Suprapubic skin (tissue), 3 donors: ENCODE measurements at regions not wholly inside any gene's neighbourhood (a gene's known extent, or its start where the extent isn't known, plus 50 kb on each side); places are given as distances from the start of the nearest gene placed in this dataset.

Source experiments
- POLR2A ChIP-seq, 2 donors: fragments of 450-650 bp; IDR thresholded peaks; one replicate each; pipeline ENCODE4 v1.6.1; 2017; ENCODE audit warnings: antibody characterized with exemption in 2 of 2, mild to moderate bottlenecking in 2 of 2, moderate library complexity in 2 of 2
- TF ChIP-seq, protein P1 (sequence below), 2 donors: fragments of 200-600 bp in 1 of 2; fragments of 450-650 bp in 1 of 2; sonication (generic) in 1 of 2; IDR thresholded peaks; one replicate each; pipeline ENCODE4 v1.5.1; 2016 to 2019; ENCODE audit warnings: antibody characterized with exemption in 2 of 2, mild to moderate bottlenecking in 1 of 2, moderate library complexity in 1 of 2

- TF ChIP-seq POLR2A (IDR thresholded peaks at IDR 0.05): no peak
- TF ChIP-seq, protein P1, sequence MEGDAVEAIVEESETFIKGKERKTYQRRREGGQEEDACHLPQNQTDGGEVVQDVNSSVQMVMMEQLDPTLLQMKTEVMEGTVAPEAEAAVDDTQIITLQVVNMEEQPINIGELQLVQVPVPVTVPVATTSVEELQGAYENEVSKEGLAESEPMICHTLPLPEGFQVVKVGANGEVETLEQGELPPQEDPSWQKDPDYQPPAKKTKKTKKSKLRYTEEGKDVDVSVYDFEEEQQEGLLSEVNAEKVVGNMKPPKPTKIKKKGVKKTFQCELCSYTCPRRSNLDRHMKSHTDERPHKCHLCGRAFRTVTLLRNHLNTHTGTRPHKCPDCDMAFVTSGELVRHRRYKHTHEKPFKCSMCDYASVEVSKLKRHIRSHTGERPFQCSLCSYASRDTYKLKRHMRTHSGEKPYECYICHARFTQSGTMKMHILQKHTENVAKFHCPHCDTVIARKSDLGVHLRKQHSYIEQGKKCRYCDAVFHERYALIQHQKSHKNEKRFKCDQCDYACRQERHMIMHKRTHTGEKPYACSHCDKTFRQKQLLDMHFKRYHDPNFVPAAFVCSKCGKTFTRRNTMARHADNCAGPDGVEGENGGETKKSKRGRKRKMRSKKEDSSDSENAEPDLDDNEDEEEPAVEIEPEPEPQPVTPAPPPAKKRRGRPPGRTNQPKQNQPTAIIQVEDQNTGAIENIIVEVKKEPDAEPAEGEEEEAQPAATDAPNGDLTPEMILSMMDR (IDR thresholded peaks at IDR 0.05): no peak
Measured at GRCh38 chr2:208927867-208928266, 496.0 kb upstream of the MAP2 start.
